Left ventricle myocardium inferior (tissue), 1 donor: ENCODE measurements at regions not wholly inside any gene's neighbourhood (a gene's known extent, or its start where the extent isn't known, plus 50 kb on each side); places are given as distances from the start of the nearest gene placed in this dataset.
"Not testable (repeated sequence)": the region's sequence is repeated elsewhere in the genome, so short reads cannot be mapped to it uniquely, and the experiment has no call there.

Experiments
- DNase-seq: peaks from one replicate; pipeline ENCODE4 v3.0.0-alpha.2; 2020
- H3K27ac ChIP-seq: fragments of 200-600 bp; replicated peaks from 2 replicates; pipeline ENCODE4 v1.8.0; 2021
- H3K27me3 ChIP-seq: fragments of 200-600 bp; 2 replicates; pipeline ENCODE4 v1.8.0; 2021; ENCODE audit warnings: low read depth
- H3K36me3 ChIP-seq: fragments of 200-600 bp; 2 replicates; pipeline ENCODE4 v1.8.0; 2021
- H3K4me1 ChIP-seq: fragments of 200-600 bp; 2 replicates; pipeline ENCODE4 v1.8.0; 2021
- H3K4me3 ChIP-seq: fragments of 200-600 bp; 2 replicates; pipeline ENCODE4 v1.8.0; 2021; ENCODE audit warnings: mild to moderate bottlenecking, moderate library complexity
- H3K9me3 ChIP-seq: fragments of 200-600 bp; replicated peaks from 2 replicates; pipeline ENCODE4 v1.8.0; 2021
- CTCF ChIP-seq: fragments of 200-600 bp; IDR thresholded peaks from 2 replicates; pipeline ENCODE4 v1.8.0; 2021; ENCODE audit warnings: antibody characterized with exemption, mild to moderate bottlenecking, borderline replicate concordance
- intact Hi-C: fragments of 100-400 bp; cut with micrococcal nuclease; formaldehyde crosslinking; loops from one replicate; pipeline ENCODE4 v1.11.0; 2022
- donor health status: DM: no; HTN: yes; CAD: no; lungs with severe emphysema.

GRCh38 chr10:108966411-108966810 lies 956.9 kb downstream of the XPNPEP1 start:
- TF ChIP-seq CTCF: no peak
- intact Hi-C loops: no loop called here
- no peaks in the 10 kb centered on the region for H3K36me3 ChIP-seq
- no peak for DNase-seq
- H3K27me3 ChIP-seq: no peaks in the 10 kb centered on the region
- H3K4me1 ChIP-seq: no peaks in the 10 kb centered on the region
- no peak overlapping the region for H3K4me3 ChIP-seq
- H3K9me3 ChIP-seq: peaks cover 6% of the 10 kb centered on the region
- H3K27ac ChIP-seq: no peak overlapping the region

DNA sequence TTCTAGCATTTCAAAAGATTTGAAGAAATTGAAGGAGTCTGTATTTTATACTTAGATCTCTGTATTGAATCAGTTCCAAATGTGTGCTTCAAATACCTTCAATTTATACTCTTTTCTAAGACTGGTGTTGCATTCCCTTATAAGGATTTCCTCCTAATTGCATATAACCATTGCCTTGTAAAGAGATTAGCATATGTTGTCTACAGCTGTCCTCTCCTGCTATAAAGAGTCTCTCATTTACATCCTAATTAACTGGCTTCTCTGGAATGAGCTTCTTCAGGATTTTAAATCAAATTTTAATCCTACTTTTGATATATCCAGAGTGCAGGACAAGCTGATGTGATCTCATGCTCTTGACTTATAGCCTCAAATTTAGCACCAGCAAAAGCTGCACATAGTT lies 957.3 kb downstream of the XPNPEP1 start:
- no peak overlapping the region for H3K4me3 ChIP-seq
- no peaks in the 10 kb centered on the region for H3K36me3 ChIP-seq
- intact Hi-C loops: no loop called here
- TF ChIP-seq CTCF: no peak
- no peak for DNase-seq
- H3K27me3 ChIP-seq: no peaks in the 10 kb centered on the region
- no peaks in the 10 kb centered on the region for H3K4me1 ChIP-seq
- H3K27ac ChIP-seq: no peak overlapping the region
- peaks cover 2% of the 10 kb centered on the region for H3K9me3 ChIP-seq

- Histone ChIP-seq H3K27me3 (no peaks in the 10 kb centered on the region), H3K4me3 (no peak overlapping the region), H3K27ac (no peak overlapping the region), H3K4me1 (no peaks in the 10 kb centered on the region), H3K9me3 (no peaks in the 10 kb centered on the region), H3K36me3 (no peaks in the 10 kb centered on the region)
- DNase-seq: no peak
- no peak for TF ChIP-seq CTCF
- intact Hi-C loops: no loop called here
Measured at GRCh38 chr10:108962172-108962571, 961.1 kb downstream of the XPNPEP1 start.

DNA sequence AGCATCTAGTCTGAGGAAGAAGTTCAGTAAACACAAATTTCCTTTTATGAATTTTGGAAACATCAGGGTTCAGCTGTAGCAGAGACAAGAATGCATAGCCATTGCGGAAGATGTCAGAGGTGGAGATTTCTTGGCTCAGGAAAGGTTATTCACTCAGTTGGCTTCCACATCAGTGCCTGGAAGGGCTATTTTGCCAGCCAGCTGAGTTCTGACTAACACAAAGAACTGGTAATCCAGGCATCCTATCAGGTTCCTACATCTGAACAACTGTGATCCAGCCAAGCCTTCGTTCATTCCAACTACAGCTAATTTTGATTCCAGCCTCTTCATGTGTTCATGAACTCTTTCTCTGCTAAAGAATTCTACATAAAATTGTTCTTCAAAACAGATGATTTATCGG lies 965.6 kb downstream of the XPNPEP1 start:
- Histone ChIP-seq H3K4me1 (no peaks in the 10 kb centered on the region), H3K9me3 (peaks cover 30% of the 10 kb centered on the region), H3K27me3 (no peaks in the 10 kb centered on the region), H3K36me3 (no peaks in the 10 kb centered on the region), H3K4me3 (no peak overlapping the region), H3K27ac (no peak overlapping the region)
- intact Hi-C loops: no loop called here
- TF ChIP-seq CTCF: no peak
- DNase-seq: no peak

- no peak overlapping the region for H3K27ac ChIP-seq
- DNase-seq: no peak
- H3K4me3 ChIP-seq: no peak overlapping the region
- no peaks in the 10 kb centered on the region for H3K36me3 ChIP-seq
- no peak for TF ChIP-seq CTCF
- no peaks in the 10 kb centered on the region for H3K27me3 ChIP-seq
- intact Hi-C loops: no loop called here
- no peaks in the 10 kb centered on the region for H3K4me1 ChIP-seq
- H3K9me3 ChIP-seq: peaks cover 42% of the 10 kb centered on the region
Measured at GRCh38 chr10:108956149-108956548, 967.2 kb downstream of the XPNPEP1 start.

- intact Hi-C loops, DNase-seq, H3K4me3 ChIP-seq, H3K27ac ChIP-seq, H3K36me3 ChIP-seq, H3K4me1 ChIP-seq: not testable (repeated sequence)
- H3K27me3 ChIP-seq: peaks cover 13% of the 10 kb centered on the region
- H3K9me3 ChIP-seq: peaks cover 24% of the 10 kb centered on the region
Measured at GRCh38 chr10:108920029-108920428, 1003.3 kb downstream of the XPNPEP1 start.
